Superior temporal gyrus (tissue), 1 donor: ENCODE measurements at regions not wholly inside any gene's neighbourhood (a gene's known extent, or its start where the extent isn't known, plus 50 kb on each side); places are given as distances from the start of the nearest gene placed in this dataset.
"Not testable (repeated sequence)": the region's sequence is repeated elsewhere in the genome, so short reads cannot be mapped to it uniquely, and the experiment has no call there.

Source experiments
- DNase-seq: peaks from one replicate; pipeline ENCODE4 v3.0.0-alpha.2; 2016; ENCODE audit errors: extremely low spot score

DNA sequence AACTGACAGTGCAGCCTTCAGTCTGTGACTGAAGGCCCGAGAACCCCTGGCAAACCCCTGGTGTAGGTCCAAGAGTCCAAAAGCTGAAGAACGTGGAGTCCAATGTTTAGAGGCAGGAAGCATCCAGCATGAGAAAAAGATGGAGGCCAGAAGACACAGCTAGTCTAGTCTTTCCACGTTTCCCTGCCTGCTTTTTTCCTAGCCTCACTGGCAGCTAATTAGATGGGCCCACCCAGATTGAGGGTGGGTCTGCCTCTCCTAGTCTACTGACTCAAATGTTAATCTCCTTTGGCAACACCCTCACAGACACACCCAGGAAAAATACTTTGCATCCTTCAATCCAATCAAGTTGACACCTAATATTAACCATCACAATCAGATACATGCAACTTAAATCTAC lies 87.8 kb downstream of the TENT5D start:
- not testable (repeated sequence) for DNase-seq

DNA sequence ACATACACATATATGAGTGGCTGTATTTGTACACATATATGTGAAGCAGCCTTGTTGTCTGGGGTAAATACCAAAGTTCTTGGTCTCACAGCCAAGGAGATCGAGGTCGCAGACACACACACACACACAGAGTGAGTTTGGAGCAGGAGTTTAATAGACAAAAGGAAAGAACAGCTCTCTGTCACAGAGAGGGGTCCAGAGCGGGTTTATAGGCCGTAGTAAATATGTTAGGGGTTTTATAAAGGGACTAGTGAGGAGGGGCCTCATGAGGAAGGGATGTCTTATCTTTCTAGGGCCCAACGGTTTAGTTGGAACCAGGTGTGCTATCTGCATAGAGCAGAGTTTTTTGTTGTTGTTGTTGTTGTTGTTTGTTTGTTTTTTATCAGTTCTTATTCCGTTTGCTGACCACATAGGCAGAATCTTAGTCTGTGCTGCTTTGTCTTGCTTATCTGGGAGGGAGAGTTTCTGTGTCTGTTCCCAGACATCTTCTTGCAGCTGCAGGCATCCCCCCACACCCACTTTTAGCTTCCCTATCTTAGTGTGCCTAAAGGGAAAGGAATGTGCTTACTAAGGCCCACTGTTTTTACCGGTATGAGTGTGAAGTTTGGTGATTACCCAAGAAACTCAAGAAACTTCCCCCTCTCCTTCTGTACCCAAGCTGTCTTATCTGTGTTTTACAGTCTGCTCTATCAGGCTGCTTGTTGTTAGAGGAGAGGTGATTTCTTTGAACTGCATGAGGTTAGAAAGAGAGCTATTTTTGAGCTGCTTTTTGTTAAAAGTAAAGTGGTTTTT lies 91.9 kb downstream of the TENT5D start:
- DNase-seq: no peak

- DNase-seq: no peak
These were observed 92.7 kb downstream of the TENT5D start for GRCh38 chrX:80512924-80513323.

- DNase-seq: no peak
These were observed 93.4 kb downstream of the TENT5D start for GRCh38 chrX:80513625-80514024.

GRCh38 chrX:80537096-80537495 lies 116.8 kb downstream of the TENT5D start:
- no peak for DNase-seq

DNA sequence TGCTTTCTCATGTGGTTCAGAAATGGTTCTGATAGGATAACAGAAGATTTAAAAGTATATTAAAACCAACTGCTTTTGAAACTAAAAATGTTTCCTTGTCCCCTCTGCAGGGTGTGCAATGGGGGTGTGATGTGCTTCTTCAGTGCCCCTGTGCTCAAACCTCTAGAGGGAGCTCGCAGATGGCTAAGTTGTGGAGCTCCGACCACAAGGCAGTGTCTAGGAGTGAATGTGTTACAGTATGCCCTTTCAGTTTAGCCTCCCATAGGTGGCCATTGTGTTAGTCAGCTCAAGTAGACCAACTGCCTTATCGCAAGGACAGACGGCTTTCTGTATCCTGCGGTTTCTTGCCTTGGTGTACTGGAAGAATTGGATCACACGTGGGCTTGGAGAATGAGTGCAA lies 130.5 kb downstream of the TENT5D start:
- no peak for DNase-seq

GRCh38 chrX:80556148-80556547 lies 135.9 kb downstream of the TENT5D start:
- DNase-seq: no peak

DNA sequence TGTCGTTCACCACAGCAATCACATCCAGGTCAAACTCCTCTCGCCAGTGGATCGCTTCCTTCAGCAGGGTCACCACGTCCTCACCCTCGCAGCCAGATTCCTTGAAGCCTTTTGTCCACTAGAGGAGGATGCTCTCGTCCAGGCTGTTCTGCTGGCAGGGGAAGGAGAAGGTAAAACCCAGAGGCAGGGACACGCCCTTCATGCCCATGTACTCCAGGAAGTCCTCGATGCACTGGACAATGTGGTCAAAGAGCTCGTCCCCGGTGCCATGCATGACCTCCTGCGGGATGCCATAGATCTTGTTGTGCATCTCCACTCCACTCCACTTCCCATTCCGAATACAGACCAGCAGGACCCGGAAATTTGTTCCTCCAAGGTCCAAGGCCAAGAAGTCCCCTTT lies 152.4 kb downstream of the TENT5D start:
- DNase-seq: no peak

GRCh38 chrX:80573275-80573674 lies 153.0 kb downstream of the TENT5D start:
- DNase-seq: no peak

DNA sequence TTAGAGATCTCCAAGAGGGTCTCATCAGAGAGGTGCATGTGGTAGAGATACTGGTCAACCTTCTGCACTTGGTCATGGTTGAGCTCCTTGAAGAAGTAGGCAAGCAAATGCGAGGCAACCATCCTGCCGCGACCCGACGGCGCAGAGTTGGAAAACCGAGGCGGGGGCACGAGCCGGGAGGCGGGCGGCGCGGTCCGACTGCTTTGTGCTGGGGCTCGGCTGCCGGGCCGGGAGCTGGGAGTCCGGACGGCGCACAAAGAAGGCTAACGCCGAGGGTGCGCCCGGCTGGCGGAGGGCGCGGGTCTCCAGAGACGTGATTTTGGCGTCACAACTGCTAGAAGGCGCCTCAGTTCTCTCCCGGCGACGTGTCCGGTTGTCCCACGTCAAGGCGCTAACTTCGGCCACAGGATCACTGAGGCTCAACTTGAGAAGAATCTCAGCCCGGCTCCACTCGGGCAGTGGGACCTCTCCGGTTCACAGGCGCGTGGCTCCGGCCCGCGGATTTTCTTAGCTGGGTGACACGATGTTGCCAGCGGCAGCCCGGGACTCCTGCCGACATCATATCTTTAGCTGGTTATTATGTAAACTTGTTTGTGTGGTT lies 154.3 kb downstream of the TENT5D start:
- not testable (repeated sequence) for DNase-seq

GRCh38 chrX:80576267-80576666 lies 156.0 kb downstream of the TENT5D start:
- no peak for DNase-seq

GRCh38 chrX:80576806-80577533 lies 156.7 kb downstream of the TENT5D start:
- no peak for DNase-seq

GRCh38 chrX:80578517-80579105 lies 158.4 kb downstream of the TENT5D start:
- DNase-seq: peak; percentile 9

GRCh38 chrX:80590992-80591391 lies 170.7 kb downstream of the TENT5D start:
- not testable (repeated sequence) for DNase-seq

- no peak for DNase-seq
These were observed 182.0 kb downstream of the TENT5D start for GRCh38 chrX:80602036-80602860.
